OCI-LY1 (cell line): ENCODE measurements at regions not wholly inside any gene's neighbourhood (a gene's known extent, or its start where the extent isn't known, plus 50 kb on each side); places are given as distances from the start of the nearest gene placed in this dataset.

Source experiments
- EZH2 ChIP-seq: fragments of 200-600 bp; sonication (generic), shearing (Covaris generic); IDR thresholded peaks from 2 replicates; pipeline ENCODE4 v1.8.0; 2017; ENCODE audit warnings: borderline replicate concordance, mixed run types, mild to moderate bottlenecking, antibody characterized with exemption, low read length, moderate library complexity, mixed read lengths
- TF ChIP-seq, protein P1 (sequence below): fragments of 200-600 bp; sonication (generic), shearing (Covaris generic); IDR thresholded peaks from 2 replicates; pipeline ENCODE4 v1.5.1; 2017; ENCODE audit warnings: mild to moderate bottlenecking, antibody characterized with exemption, low read length, moderate library complexity, mixed read lengths

DNA sequence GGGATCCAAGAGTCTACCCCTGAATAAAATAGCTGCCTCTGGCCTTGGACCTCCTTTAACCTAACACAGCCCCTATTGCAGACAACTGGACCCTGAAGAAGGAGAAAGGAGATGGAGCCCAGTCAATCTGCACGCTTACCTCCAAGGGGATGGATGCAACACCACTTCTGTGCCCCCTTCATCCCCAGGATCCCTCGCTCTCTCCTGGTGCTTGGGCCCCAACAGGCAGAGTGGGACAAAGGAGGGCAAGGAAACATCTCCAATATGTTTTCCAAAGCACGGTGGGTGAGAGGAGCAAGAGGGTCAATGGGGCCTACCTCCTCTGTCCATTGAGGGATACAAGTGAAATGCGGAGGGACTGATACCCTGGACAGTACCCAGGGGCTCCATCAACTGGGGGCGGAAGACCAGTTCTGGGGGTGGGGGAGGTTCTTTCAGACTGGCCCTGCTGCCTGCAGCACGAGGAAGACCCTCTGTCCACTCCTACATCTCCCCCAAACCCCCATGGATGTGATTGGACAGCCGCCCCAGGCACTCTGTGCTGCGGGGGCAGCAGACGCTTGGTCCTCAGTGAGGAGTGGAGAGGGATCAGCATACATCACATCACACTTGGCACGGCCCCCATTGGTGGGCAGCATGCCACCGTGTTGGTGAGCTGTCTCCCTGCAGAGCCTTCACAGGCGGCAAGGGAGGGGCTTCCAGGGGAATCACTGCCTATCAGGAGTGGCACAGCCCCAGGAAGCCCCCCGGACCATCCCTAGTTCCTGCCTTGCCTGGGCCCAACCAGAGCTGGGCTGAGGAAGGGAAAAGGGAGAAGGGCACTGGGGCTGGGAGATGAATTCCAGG, 70.6 kb downstream of the MRPL14 start:
- TF ChIP-seq, protein P1, sequence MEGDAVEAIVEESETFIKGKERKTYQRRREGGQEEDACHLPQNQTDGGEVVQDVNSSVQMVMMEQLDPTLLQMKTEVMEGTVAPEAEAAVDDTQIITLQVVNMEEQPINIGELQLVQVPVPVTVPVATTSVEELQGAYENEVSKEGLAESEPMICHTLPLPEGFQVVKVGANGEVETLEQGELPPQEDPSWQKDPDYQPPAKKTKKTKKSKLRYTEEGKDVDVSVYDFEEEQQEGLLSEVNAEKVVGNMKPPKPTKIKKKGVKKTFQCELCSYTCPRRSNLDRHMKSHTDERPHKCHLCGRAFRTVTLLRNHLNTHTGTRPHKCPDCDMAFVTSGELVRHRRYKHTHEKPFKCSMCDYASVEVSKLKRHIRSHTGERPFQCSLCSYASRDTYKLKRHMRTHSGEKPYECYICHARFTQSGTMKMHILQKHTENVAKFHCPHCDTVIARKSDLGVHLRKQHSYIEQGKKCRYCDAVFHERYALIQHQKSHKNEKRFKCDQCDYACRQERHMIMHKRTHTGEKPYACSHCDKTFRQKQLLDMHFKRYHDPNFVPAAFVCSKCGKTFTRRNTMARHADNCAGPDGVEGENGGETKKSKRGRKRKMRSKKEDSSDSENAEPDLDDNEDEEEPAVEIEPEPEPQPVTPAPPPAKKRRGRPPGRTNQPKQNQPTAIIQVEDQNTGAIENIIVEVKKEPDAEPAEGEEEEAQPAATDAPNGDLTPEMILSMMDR = no peak
- no peak for TF ChIP-seq EZH2
